ENCODE measurements at regions not wholly inside any gene's neighbourhood (a gene's known extent, or its start where the extent isn't known, plus 50 kb on each side); places are given as distances from the start of the nearest gene placed in this dataset.
"Not testable (repeated sequence)": the region's sequence is repeated elsewhere in the genome, so short reads cannot be mapped to it uniquely, and the experiment has no call there.

GRCh38 chr10:65054701-65055100 is 1533.5 kb downstream of the REEP3 start:
- 78 to 89% (median 85%) methylated on average over 12 of the region's 12 CpGs for WGBS, 3 donors
- H3K27ac ChIP-seq (ENCODE audit: low read depth, low read length): not testable (repeated sequence)

DNA sequence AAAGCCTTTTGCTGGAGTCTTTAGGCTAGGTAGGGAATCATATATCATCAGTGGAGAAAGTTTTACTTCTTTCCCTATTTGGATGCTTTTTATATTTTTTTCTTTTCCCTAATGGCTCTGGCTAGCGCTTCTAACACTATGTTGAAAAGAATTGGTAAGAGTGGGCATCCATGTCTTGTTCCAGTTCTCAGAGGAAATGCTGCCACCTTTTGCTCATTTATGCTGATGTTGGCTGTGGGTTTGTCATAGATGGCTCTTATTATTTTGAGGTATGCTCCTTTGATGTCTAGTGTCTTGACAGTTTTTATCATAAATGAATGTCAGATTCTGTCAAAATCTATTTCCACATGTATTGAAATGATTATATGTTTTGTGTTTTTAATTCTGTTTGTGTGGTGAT is 1544.1 kb downstream of the REEP3 start:
- H3K27ac ChIP-seq (ENCODE audit: low read depth, low read length): no peak overlapping the region
- 85 to 100% (median 90%) methylated on average over 1 of the region's 1 CpG for WGBS, 3 donors

DNA sequence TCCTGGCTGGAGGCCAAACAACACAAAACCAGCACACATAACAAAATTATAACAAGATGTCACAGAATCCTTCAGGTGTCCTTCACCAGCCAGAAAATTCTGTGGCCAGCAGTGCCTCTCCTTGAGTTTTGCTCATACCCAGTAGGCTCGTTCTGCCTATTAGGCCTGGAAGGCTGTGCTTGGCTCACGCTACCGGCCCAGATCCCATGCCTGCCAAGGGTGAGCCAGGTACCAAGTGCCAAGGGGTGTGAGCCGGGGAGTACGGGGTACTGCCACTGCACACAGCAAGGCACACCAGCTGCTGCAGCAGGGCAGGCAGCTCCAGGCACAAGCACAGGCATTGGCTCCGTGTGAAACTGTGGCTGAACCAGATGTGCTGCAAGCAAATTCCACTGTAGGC is 1562.0 kb downstream of the REEP3 start:
- WGBS, 3 donors: 71 to 80% (median 72%) methylated on average over 6 of the region's 6 CpGs
- no peak overlapping the region for H3K27ac ChIP-seq (ENCODE audit: low read depth, low read length)

- H3K27ac ChIP-seq (ENCODE audit: low read depth, low read length): no peak overlapping the region
Observed at GRCh38 chr10:65090991-65091390, 1569.8 kb downstream of the REEP3 start.

GRCh38 chr10:65100146-65100545 is 1578.9 kb downstream of the REEP3 start:
- no peak overlapping the region for H3K27ac ChIP-seq (ENCODE audit: low read depth, low read length)
- WGBS, 3 donors: 69 to 81% (median 73%) methylated on average over 1 of the region's 1 CpG

- H3K27ac ChIP-seq (ENCODE audit: low read depth, low read length): not testable (repeated sequence)
- 85 to 87% (median 87%) methylated on average over 4 of the region's 4 CpGs for WGBS, 3 donors
Observed at GRCh38 chr10:65100881-65101280, 1579.7 kb downstream of the REEP3 start.

GRCh38 chr10:65110009-65110408 is 1588.8 kb downstream of the REEP3 start:
- no peak overlapping the region for H3K27ac ChIP-seq (ENCODE audit: low read depth, low read length)
- 64 to 82% (median 72%) methylated on average over 2 of the region's 2 CpGs for WGBS, 3 donors

DNA sequence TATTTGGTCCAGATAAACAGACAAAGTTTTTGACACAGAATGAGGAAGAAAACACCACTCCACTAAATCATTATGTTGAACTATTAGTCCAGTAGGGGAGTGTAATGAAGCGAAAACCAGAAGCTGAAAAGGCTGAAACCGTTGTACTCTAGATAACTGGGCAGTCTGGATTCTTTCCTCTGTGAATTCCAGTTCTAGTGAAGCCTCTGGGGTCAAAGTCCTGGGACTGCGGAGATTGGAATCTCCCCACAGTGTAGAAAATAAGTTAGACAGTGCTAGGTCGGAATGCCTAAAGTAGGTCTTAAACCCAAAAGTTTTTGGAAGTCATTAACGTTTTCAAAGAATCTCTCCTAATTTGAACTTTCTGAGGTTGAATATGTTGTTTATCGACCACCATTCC is 1589.9 kb downstream of the REEP3 start:
- WGBS, 3 donors: 56 to 79% (median 77%) methylated on average over 6 of the region's 6 CpGs
- not testable (repeated sequence) for H3K27ac ChIP-seq (ENCODE audit: low read depth, low read length)

DNA sequence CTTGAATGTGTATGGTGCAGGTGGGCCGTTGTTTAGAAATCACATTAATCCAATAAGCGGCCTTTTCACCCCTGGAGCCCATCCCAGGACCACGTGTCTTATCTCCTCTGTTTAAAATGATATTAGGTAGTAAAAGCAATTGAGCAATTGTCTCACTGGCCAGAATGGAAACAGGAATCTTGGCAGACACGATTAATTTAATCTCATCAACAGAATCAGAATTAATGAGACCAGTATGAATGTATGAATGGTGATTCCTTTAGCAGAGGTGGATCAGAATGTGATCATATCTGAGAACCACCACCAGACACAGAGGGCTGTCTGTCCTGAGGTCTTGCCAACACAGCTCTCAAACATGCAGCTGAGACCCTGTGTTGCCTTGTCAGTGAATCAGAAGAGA is 1591.4 kb downstream of the REEP3 start:
- WGBS, 3 donors: 65 to 74% (median 73%) methylated on average over 4 of the region's 4 CpGs
- no peak overlapping the region for H3K27ac ChIP-seq (ENCODE audit: low read depth, low read length)

DNA sequence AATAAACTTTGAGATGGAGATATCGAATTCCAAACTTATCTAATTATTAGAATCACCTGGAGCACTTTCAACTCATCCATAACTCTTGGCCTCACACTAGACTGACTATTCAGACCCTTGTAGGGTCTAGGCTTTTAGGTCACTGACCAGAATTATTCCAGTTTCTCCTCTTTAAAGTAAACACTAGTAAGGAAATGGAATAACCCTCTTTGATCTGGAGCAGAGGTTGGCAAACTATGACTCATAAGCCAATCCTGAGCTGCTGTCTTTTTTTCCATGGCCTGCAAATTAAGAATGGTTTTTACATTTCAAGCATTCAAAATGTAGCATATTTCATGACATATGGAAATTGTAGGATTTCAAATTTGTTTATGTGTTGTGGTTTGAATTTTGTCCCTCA is 1601.9 kb downstream of the REEP3 start:
- 58 to 70% (median 61%) methylated on average over 1 of the region's 1 CpG for WGBS, 3 donors
- no peak overlapping the region for H3K27ac ChIP-seq (ENCODE audit: low read depth, low read length)

GRCh38 chr10:65125212-65125611 is 1604.0 kb downstream of the REEP3 start:
- WGBS, 3 donors: 63 to 80% (median 63%) methylated on average over 2 of the region's 2 CpGs
- no peak overlapping the region for H3K27ac ChIP-seq (ENCODE audit: low read depth, low read length)

GRCh38 chr10:65126288-65126687 is 1605.1 kb downstream of the REEP3 start:
- no peak overlapping the region for H3K27ac ChIP-seq (ENCODE audit: low read depth, low read length)
- WGBS, 3 donors: 81 to 87% (median 84%) methylated on average over 1 of the region's 1 CpG

GRCh38 chr10:65128277-65128676 is 1607.1 kb downstream of the REEP3 start:
- 80 to 85% (median 80%) methylated on average over 2 of the region's 2 CpGs for WGBS, 3 donors
- no peak overlapping the region for H3K27ac ChIP-seq (ENCODE audit: low read depth, low read length)

DNA sequence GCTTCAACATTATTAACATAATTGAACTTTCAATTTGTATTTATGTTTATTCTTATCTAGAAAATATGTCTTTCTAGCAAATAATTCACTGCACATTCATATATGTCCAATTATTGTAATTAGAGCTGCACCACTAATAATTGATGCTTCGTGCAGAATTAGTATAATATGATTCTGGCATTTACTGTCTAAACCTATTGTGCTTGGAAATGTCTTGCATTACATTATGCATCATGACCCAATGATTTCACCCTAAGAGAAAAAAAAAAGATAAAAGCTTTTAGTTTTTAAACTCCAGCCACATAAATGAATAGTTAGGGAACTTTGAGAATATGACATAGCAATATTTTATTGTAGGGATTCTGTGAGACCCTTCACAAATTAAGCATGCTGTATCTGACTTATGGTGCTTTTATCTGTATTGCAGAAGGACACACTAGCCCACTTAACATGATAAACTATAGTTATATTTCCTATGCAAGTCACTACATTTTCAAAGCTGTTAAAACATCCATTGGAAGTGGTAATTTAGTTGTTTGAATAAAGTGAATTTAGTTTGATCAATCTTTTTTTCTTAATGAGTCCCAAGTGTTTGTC is 1609.1 kb downstream of the REEP3 start:
- 61 to 79% (median 68%) methylated on average over 1 of the region's 1 CpG for WGBS, 3 donors

GRCh38 chr10:65133652-65134051 is 1612.5 kb downstream of the REEP3 start:
- 92 to 95% (median 93%) methylated on average over 5 of the region's 5 CpGs for WGBS, 3 donors
- no peak overlapping the region for H3K27ac ChIP-seq (ENCODE audit: low read depth, low read length)

More for the DNA sequence above, 1609.1 kb downstream of the REEP3 start:
- no peak overlapping the region for H3K27ac ChIP-seq (ENCODE audit: low read depth, low read length)

DNA sequence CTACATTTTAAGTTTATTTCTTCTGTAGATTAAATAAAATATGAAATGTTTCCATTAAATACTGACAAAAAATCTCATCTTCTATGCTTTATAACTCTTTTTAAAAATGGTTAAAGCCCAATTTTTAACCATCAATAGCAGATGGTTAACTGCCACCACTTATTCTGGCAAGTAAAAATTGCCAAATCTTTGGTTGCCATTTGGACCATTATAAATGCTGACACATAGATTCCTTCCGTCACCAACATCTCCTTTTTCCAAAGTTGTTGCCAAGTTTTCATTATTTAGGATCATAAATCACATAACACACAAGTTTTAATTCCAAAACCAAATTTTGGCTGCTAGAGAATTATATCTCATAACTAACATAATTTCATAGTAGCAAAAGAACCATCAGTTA is 1614.3 kb downstream of the REEP3 start:
- H3K27ac ChIP-seq (ENCODE audit: low read depth, low read length): no peak overlapping the region
- WGBS, 3 donors: 56 to 77% (median 59%) methylated on average over 1 of the region's 1 CpG

DNA sequence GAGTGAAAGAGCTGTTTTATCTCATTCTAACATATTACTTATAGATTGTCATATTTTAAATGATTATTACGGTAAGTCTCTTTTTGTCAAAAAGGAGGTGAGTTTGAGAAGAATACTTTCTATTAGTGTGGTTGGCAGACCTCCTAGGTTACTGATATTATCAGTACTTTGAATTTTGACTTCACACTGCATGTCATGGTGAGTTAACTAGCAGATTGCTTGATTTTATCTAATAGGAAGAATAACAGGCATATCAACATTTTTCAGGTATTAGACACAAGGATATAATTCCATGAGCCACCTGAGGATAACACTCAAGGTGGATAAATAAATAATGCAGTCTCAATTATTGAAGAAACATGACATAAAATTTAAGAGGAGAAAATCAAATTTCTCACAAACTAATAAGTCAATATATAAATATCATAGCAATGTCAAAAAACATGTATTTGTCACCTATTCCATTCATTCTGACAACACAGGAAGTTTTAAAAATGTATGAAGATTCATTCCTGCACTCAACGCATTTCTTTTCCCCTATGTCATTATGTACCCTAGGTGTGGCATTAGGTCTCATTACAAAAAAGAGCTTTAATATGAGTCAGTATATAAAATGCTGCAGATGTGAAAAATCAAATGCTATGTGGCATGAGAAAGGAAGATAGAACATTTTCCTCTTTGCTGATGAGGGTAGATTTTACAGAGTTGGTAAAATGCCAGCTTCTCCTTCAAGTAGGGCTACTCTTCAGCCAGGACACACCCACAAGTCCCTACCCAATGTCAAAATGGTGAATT is 1621.6 kb downstream of the REEP3 start:
- WGBS, 3 donors: 71 to 83% (median 73%) methylated on average over 2 of the region's 2 CpGs
- no peak overlapping the region for H3K27ac ChIP-seq (ENCODE audit: low read depth, low read length)

GRCh38 chr10:65143723-65144122 is 1622.5 kb downstream of the REEP3 start:
- 63 to 81% (median 69%) methylated on average over 4 of the region's 4 CpGs for WGBS, 3 donors

GRCh38 chr10:65149878-65150277 is 1628.7 kb downstream of the REEP3 start:
- 75 to 83% (median 82%) methylated on average over 1 of the region's 1 CpG for WGBS, 3 donors
- H3K27ac ChIP-seq (ENCODE audit: low read depth, low read length): no peak overlapping the region

More at GRCh38 chr10:65143723-65144122, 1622.5 kb downstream of the REEP3 start:
- H3K27ac ChIP-seq (ENCODE audit: low read depth, low read length): no peak overlapping the region

DNA sequence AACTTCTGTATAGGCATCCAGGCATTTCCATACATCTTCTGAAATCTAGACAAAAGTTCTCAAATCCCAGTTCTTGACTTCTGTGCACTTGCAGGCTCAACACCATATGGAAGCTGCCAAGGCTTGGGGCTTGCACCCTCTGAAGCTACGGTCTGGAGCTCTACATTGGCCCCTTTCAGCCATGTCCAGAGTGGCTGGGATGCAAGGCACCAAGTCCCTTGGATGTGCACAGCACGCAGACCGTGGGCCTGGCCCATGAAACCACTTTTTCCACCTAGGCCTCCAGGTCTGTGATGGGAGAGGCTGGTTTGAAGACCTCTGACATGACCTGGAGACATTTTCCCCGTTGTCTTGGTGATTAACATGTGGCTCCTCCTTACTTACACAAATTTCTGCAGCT is 1645.1 kb downstream of the REEP3 start:
- 82 to 96% (median 88%) methylated on average over 4 of the region's 4 CpGs for WGBS, 3 donors

More for the DNA sequence above, 1645.1 kb downstream of the REEP3 start:
- H3K27ac ChIP-seq (ENCODE audit: low read depth, low read length): no peak overlapping the region
